Stimulated activated CD4-positive, alpha-beta T cell treated with anti-CD3 and anti-CD28 coated beads, Interleukin-4, amount 100 ng/mL, for 4 hours (primary cell): ENCODE measurements at regions not wholly inside any gene's neighbourhood (a gene's known extent, or its start where the extent isn't known, plus 50 kb on each side); places are given as distances from the start of the nearest gene placed in this dataset.
"Not testable (repeated sequence)": the region's sequence is repeated elsewhere in the genome, so short reads cannot be mapped to it uniquely, and the experiment has no call there.

Source experiments
- DNase-seq, 2 experiments: peaks; one replicate each; pipeline ENCODE4 v3.0.0-alpha.2; 2020

- DNase-seq: no peak
Observed at GRCh38 chr10:100642295-100642994, 102.9 kb upstream of the PAX2 start.

- no peak for DNase-seq
Observed at GRCh38 chr10:100645091-100645490, 100.3 kb upstream of the PAX2 start.

GRCh38 chr10:100645613-100646392 is 99.6 kb upstream of the PAX2 start:
- no peak for DNase-seq

- DNase-seq: no peak
Observed at GRCh38 chr10:100647928-100648327, 97.5 kb upstream of the PAX2 start.

- no peak for DNase-seq
Observed at GRCh38 chr10:100650693-100651092, 94.7 kb upstream of the PAX2 start.

GRCh38 chr10:100651099-100651498 is 94.3 kb upstream of the PAX2 start:
- not testable (repeated sequence) for DNase-seq

GRCh38 chr10:100651916-100652315 is 93.5 kb upstream of the PAX2 start:
- no peak for DNase-seq

GRCh38 chr10:100652406-100653135 is 92.8 kb upstream of the PAX2 start:
- DNase-seq: no peak

- DNase-seq: no peak
Observed at GRCh38 chr10:100653238-100653956, 92.0 kb upstream of the PAX2 start.

- DNase-seq: peak; percentile 51 to 57
Observed at GRCh38 chr10:100653957-100654781, 91.2 kb upstream of the PAX2 start.

- DNase-seq: peak in 1 of 2 experiments; percentile 9
Observed at GRCh38 chr10:100654782-100655325, 90.5 kb upstream of the PAX2 start.

- no peak for DNase-seq
Observed at GRCh38 chr10:100655326-100655759, 90.0 kb upstream of the PAX2 start.

GRCh38 chr10:100655760-100656421 is 89.5 kb upstream of the PAX2 start:
- DNase-seq: no peak

- DNase-seq: no peak
Observed at GRCh38 chr10:100656454-100656853, 88.9 kb upstream of the PAX2 start.

- DNase-seq: no peak
Observed at GRCh38 chr10:100658269-100658668, 87.1 kb upstream of the PAX2 start.

- no peak for DNase-seq
Observed at GRCh38 chr10:100659361-100660098, 85.9 kb upstream of the PAX2 start.

GRCh38 chr10:100660365-100660764 is 85.0 kb upstream of the PAX2 start:
- no peak for DNase-seq

GRCh38 chr10:100660945-100661344 is 84.4 kb upstream of the PAX2 start:
- no peak for DNase-seq

- DNase-seq: no peak
Observed at GRCh38 chr10:100661520-100661919, 83.9 kb upstream of the PAX2 start.

- no peak for DNase-seq
Observed at GRCh38 chr10:100662067-100662466, 83.3 kb upstream of the PAX2 start.
